ENCODE measurements at regions not wholly inside any gene's neighbourhood (a gene's known extent, or its start where the extent isn't known, plus 50 kb on each side); places are given as distances from the start of the nearest gene placed in this dataset.
"Not testable (repeated sequence)": the region's sequence is repeated elsewhere in the genome, so short reads cannot be mapped to it uniquely, and the experiment has no call there.

DNA sequence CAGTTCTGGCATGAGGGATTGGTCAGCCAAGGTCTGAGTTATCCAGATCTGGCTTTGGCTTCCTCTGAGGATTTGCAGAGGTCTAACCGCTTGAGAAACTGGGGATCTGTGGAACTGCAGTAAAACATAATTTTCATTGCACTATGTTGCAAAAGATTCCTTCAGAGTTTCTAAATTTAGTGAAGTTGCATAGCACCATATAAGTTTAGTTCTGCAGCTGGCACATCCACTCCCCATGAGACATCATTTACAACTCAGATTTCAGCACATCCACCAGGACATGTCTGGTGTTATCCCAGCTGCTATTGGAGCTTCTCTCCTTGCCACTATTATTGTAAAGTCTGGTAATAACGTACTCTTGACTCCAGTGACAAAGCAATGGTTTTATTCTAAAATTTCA is 181.5 kb downstream of the CWF19L2 start:
- H3K27ac Mint-ChIP-seq (ENCODE audit: low read depth), result no peak overlapping the region
- no peaks in the 10 kb centered on the region for H3K27me3 Mint-ChIP-seq
- DNase-seq (ENCODE audit: low spot score in 2 of 2), result no peak
- H3K9me3 Mint-ChIP-seq, result peaks cover 6% of the 10 kb centered on the region
- no peak for ATAC-seq (replicated peaks; ENCODE audit: extremely low read depth, poor library complexity, severe bottlenecking)
- no peak overlapping the region for H3K4me3 Mint-ChIP-seq
- no peaks in the 10 kb centered on the region for H3K36me3 Mint-ChIP-seq (ENCODE audit: insufficient read depth)
- no peaks in the 10 kb centered on the region for H3K4me1 Mint-ChIP-seq

DNA sequence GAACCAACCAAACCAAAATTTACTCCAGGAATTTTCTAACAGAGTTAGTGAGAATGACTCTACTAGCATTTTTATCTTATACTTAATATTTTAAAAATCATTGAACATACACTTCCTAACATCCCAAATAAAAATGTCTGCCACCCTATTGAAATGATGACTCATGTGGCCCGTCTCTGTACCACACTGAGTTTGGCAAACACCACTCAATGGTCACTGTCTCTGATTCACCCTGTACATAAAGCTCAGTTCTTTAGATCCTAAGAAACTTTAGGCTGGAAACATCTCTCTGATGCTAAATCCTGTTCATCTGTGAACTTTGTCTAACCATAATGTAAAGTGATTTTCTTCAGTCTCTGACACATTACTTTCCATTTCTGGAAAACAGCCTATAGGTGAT is 182.0 kb downstream of the CWF19L2 start:
- Mint-ChIP-seq H3K36me3 (ENCODE audit: insufficient read depth) (no peaks in the 10 kb centered on the region), H3K27me3 (no peaks in the 10 kb centered on the region), H3K27ac (ENCODE audit: low read depth) (no peak overlapping the region), H3K4me3 (no peak overlapping the region), H3K9me3 (peaks cover 6% of the 10 kb centered on the region), H3K4me1 (no peaks in the 10 kb centered on the region)
- no peak for ATAC-seq (replicated peaks; ENCODE audit: extremely low read depth, poor library complexity, severe bottlenecking)
- no peak for DNase-seq (ENCODE audit: low spot score in 2 of 2)

DNA sequence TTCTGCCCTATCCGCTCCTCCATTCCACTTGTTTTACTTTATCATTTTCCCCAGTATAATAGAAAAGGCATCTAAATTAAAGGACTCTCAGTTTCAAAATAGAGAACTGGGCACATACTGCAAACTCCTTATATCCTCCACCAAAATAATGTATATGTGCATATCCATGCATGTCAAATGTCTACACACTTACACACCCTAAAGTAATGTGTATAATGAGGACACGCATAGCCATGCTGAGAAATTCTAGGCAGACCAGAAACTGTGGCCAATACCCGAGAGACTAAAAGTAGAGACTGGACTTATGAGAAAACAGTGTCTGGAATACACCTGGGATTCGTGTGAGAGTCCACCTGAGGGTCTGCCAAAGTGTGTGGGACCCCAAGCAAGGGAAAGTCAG is 183.5 kb downstream of the CWF19L2 start:
- H3K27me3 Mint-ChIP-seq, result no peaks in the 10 kb centered on the region
- DNase-seq (ENCODE audit: low spot score in 2 of 2) (no peak), ATAC-seq (replicated peaks; ENCODE audit: extremely low read depth, poor library complexity, severe bottlenecking) (no peak)
- no peaks in the 10 kb centered on the region for H3K4me1 Mint-ChIP-seq
- peaks cover 6% of the 10 kb centered on the region for H3K9me3 Mint-ChIP-seq
- H3K4me3 Mint-ChIP-seq, result no peak overlapping the region
- no peaks in the 10 kb centered on the region for H3K36me3 Mint-ChIP-seq (ENCODE audit: insufficient read depth)
- H3K27ac Mint-ChIP-seq (ENCODE audit: low read depth), result no peak overlapping the region

DNA sequence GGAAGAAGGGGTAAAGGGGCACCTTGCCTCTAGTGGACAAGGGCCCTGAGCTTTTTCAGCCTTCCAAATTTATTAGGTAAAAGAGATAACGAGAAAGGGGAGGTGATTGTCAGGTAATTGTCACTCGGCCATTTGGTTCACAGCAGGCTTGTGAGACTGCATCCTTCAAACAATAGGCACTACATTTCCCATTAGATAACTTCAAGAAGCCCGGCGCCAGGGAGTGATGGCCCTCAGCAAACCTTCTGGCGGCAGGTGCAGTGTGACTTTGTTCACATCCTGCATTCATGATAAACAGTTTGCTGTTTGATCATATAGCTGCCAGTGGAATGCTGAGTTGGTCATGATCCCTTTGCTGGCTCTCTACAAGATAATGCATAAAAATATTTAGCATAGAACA is 185.1 kb downstream of the CWF19L2 start:
- Mint-ChIP-seq H3K27ac (ENCODE audit: low read depth) (no peak overlapping the region), H3K9me3 (no peaks in the 10 kb centered on the region), H3K36me3 (ENCODE audit: insufficient read depth) (no peaks in the 10 kb centered on the region), H3K4me3 (no peak overlapping the region), H3K27me3 (no peaks in the 10 kb centered on the region), H3K4me1 (no peaks in the 10 kb centered on the region)
- DNase-seq (ENCODE audit: low spot score in 2 of 2) (no peak), ATAC-seq (replicated peaks; ENCODE audit: extremely low read depth, poor library complexity, severe bottlenecking) (no peak)

DNA sequence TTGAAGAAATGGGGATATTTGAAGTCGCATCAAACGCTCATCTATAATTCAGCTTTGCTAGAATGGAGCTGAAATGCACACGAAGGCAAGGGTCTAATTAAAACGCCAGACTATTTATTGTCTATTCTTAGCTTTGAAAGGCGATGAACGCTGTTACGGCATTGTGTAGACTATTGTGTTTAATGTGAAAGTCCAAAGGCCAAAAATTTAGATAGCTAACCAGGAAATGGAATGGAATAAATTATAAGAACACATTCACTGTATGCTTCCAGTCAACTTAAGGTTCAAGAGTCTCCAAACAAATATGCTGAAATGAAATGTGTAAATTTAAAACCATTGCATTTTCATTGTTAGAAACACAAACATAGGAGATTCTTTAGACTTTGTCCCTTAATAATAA is 186.2 kb downstream of the CWF19L2 start:
- H3K27ac Mint-ChIP-seq (ENCODE audit: low read depth), result no peak overlapping the region

DNA sequence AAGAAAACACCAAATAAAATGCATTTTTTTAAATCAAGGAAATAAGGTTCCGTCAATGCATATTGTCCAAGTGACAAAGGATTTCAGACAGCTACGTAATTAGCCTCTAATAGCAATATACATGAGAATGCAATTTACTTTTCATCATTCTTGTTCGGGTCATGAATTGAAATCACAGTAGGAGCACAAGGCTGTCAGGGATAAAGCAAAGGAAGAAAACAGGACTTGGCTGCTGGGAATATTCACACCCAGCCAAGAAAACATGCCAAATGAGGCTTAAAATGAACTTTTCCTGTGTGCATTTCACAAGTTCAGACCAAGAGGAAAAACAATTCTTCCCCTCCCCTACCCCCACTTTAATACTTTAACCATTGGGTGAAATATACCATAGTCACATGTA is 188.6 kb downstream of the CWF19L2 start:
- Mint-ChIP-seq H3K27ac (ENCODE audit: low read depth) (no peak overlapping the region), H3K4me1 (no peaks in the 10 kb centered on the region), H3K27me3 (no peaks in the 10 kb centered on the region), H3K9me3 (no peaks in the 10 kb centered on the region), H3K4me3 (no peak overlapping the region), H3K36me3 (ENCODE audit: insufficient read depth) (peaks cover 1% of the 10 kb centered on the region)
- ATAC-seq (replicated peaks; ENCODE audit: extremely low read depth, poor library complexity, severe bottlenecking), result no peak
- no peak for DNase-seq (ENCODE audit: low spot score in 2 of 2)

More for the DNA sequence above, 186.2 kb downstream of the CWF19L2 start:
- H3K4me1 Mint-ChIP-seq, result no peaks in the 10 kb centered on the region
- H3K9me3 Mint-ChIP-seq, result no peaks in the 10 kb centered on the region
- no peaks in the 10 kb centered on the region for H3K36me3 Mint-ChIP-seq (ENCODE audit: insufficient read depth)
- ATAC-seq (replicated peaks; ENCODE audit: extremely low read depth, poor library complexity, severe bottlenecking), result no peak
- H3K4me3 Mint-ChIP-seq, result no peak overlapping the region
- DNase-seq (ENCODE audit: low spot score in 2 of 2), result no peak
- no peaks in the 10 kb centered on the region for H3K27me3 Mint-ChIP-seq

DNA sequence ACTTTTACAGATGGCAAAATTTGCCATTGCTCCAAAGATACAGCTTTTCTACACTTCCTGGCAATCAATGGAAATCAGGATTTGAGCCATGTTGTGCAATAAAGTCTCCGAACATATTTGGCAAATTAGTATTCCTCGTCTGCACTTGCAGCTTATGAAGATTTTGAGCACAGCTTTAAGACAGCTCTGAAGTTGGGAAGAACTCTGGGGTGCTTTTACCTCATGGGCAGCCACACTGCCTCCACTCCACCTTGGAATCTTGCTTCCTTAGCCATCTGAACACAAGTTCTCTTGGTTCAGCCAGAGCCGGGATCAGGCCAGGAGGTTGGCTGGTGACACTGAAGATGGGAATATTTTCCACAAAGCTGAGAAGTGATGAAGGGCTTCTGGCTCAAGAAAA is 191.2 kb downstream of the CWF19L2 start:
- H3K9me3 Mint-ChIP-seq, result no peaks in the 10 kb centered on the region
- no peaks in the 10 kb centered on the region for H3K27me3 Mint-ChIP-seq

DNA sequence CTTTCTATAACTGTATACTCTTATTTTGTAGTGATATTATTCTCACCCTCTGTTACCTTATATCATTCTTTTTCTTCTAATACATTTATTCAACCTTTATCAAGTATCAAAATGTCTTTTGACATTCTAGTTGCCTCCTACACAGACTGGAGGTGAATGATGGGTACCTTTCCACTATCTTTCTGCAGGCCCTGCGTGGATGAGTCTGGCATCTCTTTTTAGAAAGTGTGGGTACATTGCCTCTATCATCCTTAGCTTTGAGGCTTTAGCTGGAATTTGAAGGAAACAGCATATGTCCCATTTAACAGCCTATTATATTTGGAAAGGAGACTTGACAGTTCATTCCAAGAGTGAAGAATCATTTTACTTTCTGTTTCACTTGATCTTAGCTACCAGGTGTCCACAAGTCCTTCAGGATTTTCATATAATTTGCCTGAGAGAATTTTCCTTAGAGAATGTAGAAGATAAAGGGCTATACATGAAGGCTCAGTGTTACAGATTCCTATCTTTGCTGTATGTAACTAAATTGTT is 192.0 kb downstream of the CWF19L2 start:
- peaks cover under 1% of the 10 kb centered on the region for H3K27me3 Mint-ChIP-seq
- no peak overlapping the region for H3K27ac Mint-ChIP-seq (ENCODE audit: low read depth)
- ATAC-seq (replicated peaks; ENCODE audit: extremely low read depth, poor library complexity, severe bottlenecking), result no peak
- no peaks in the 10 kb centered on the region for H3K9me3 Mint-ChIP-seq
- H3K4me1 Mint-ChIP-seq, result no peaks in the 10 kb centered on the region
- H3K4me3 Mint-ChIP-seq, result no peak overlapping the region
- DNase-seq (ENCODE audit: low spot score in 2 of 2), result no peak
- H3K36me3 Mint-ChIP-seq (ENCODE audit: insufficient read depth), result peaks cover 1% of the 10 kb centered on the region

More for the DNA sequence above, 191.2 kb downstream of the CWF19L2 start:
- Mint-ChIP-seq H3K4me1 (no peaks in the 10 kb centered on the region), H3K27ac (ENCODE audit: low read depth) (no peak overlapping the region), H3K36me3 (ENCODE audit: insufficient read depth) (peaks cover 1% of the 10 kb centered on the region), H3K4me3 (no peak overlapping the region)
- no peak for ATAC-seq (replicated peaks; ENCODE audit: extremely low read depth, poor library complexity, severe bottlenecking)
- DNase-seq (ENCODE audit: low spot score in 2 of 2), result no peak

DNA sequence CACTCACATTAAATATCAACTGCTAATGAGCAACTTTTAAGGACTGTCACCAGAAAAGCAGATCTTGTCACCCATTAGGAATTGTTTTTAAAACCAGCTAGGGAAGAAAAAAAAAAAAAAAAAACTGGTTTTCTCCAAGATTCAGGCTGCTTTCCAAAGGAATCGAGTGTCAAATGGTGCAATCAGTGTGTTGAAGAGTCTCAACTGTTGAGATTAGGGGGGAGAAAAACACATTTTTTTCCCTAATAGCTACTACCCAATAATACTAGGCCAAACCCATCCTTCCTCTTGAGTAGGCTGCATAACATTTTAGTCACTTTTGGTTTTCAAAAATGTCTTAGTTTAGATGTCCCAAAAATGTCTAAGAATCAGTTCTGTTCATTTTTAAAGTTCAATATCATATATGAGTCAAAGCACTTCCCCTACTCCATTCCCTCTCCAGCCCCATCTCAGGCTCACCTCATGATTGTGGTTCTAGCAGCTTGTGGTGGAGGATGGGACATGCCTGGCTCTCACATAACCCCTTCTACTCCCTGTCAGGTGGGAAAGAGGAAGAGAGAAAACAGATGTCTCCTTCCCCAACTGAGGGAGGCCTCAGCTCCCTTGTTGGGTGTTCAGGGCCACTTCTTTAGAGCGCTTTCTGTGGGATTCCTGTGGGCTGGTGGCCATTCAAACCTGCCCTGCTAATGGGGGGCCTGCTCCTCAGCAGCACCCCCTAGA is 193.6 kb downstream of the CWF19L2 start:
- H3K36me3 Mint-ChIP-seq (ENCODE audit: insufficient read depth), result peaks cover 1% of the 10 kb centered on the region
- ATAC-seq (replicated peaks; ENCODE audit: extremely low read depth, poor library complexity, severe bottlenecking), result no peak
- DNase-seq (ENCODE audit: low spot score in 2 of 2), result no peak
- peaks cover 13% of the 10 kb centered on the region for H3K27me3 Mint-ChIP-seq
- H3K4me1 Mint-ChIP-seq, result no peaks in the 10 kb centered on the region
- H3K4me3 Mint-ChIP-seq, result no peak overlapping the region
- no peak overlapping the region for H3K27ac Mint-ChIP-seq (ENCODE audit: low read depth)
- H3K9me3 Mint-ChIP-seq, result no peaks in the 10 kb centered on the region

DNA sequence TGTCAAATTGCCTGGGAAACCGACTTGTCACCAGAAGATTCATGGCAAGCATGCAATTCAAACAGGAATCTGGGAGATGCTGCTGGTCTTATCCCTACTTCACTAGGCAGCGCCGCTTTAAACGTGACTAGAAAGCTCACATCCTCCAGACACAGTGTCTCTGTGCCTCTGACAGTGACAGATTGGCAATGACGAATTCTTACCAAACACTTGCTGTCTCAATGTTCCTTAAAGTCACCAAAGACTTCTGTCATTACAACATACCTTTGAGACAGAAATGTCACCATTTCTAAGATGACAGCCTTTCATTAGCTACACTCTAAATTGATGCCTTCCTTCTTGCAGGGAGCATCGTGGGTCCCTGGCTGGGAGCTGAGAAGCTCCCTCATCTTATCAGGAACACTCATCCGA is 197.8 kb downstream of the CWF19L2 start:
- no peak overlapping the region for H3K4me3 Mint-ChIP-seq
- no peaks in the 10 kb centered on the region for H3K4me1 Mint-ChIP-seq
- no peak overlapping the region for H3K27ac Mint-ChIP-seq (ENCODE audit: low read depth)
- H3K9me3 Mint-ChIP-seq, result no peaks in the 10 kb centered on the region
- H3K27me3 Mint-ChIP-seq, result peaks cover 39% of the 10 kb centered on the region
- ATAC-seq (replicated peaks; ENCODE audit: extremely low read depth, poor library complexity, severe bottlenecking) (no peak), DNase-seq (ENCODE audit: low spot score in 2 of 2) (no peak)
- peaks cover 3% of the 10 kb centered on the region for H3K36me3 Mint-ChIP-seq (ENCODE audit: insufficient read depth)

DNA sequence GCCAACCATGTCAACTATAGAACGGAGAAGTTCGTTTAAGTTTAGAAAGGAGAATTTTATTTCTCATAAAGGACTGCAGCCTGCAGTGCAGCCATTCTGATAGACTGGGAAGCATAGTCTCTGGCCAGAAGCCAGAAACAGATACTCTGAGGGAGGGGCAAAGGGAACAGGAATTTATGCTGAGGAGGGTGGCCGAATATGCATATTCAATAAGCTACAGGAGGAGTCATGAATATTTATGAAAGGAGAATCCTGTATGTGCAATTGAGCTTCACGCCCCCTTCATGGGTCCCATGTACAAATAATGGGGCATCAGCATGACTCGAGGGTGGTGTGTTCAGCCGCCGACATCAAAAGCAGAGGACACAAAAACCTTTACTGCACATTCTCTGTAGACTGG is 199.9 kb downstream of the CWF19L2 start:
- H3K36me3 Mint-ChIP-seq (ENCODE audit: insufficient read depth), result peaks cover 2% of the 10 kb centered on the region
- ATAC-seq (replicated peaks; ENCODE audit: extremely low read depth, poor library complexity, severe bottlenecking) (no peak), DNase-seq (ENCODE audit: low spot score in 2 of 2) (no peak)
- no peaks in the 10 kb centered on the region for H3K4me1 Mint-ChIP-seq
- peaks cover 58% of the 10 kb centered on the region for H3K27me3 Mint-ChIP-seq
- H3K27ac Mint-ChIP-seq (ENCODE audit: low read depth), result no peak overlapping the region
- no peak overlapping the region for H3K4me3 Mint-ChIP-seq
- H3K9me3 Mint-ChIP-seq, result no peaks in the 10 kb centered on the region

DNA sequence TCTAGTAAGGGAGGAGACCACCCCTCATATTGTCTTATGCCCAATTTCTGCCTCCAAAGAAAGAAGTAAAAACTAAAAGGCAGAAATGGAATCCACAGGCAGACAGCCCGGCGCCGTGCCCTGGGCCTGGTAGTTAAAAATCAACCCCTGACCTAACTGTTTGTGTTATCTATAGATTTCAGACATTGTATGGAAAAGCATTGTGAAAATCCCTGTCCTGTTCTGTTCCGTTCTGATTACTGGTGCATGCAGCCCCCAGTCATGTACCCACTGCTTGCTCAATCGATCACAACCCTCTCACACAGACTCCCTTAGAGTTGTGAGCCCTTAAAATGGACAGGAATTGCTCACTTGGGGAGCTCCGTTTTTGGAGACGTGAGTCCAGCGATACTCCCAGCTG is 204.0 kb downstream of the CWF19L2 start:
- ATAC-seq (replicated peaks; ENCODE audit: extremely low read depth, poor library complexity, severe bottlenecking); DNase-seq (ENCODE audit: low spot score in 2 of 2); H3K36me3 Mint-ChIP-seq (ENCODE audit: insufficient read depth); H3K9me3 Mint-ChIP-seq; H3K27ac Mint-ChIP-seq (ENCODE audit: low read depth); H3K4me1 Mint-ChIP-seq; H3K4me3 Mint-ChIP-seq: not testable (repeated sequence)
- peaks cover 41% of the 10 kb centered on the region for H3K27me3 Mint-ChIP-seq

DNA sequence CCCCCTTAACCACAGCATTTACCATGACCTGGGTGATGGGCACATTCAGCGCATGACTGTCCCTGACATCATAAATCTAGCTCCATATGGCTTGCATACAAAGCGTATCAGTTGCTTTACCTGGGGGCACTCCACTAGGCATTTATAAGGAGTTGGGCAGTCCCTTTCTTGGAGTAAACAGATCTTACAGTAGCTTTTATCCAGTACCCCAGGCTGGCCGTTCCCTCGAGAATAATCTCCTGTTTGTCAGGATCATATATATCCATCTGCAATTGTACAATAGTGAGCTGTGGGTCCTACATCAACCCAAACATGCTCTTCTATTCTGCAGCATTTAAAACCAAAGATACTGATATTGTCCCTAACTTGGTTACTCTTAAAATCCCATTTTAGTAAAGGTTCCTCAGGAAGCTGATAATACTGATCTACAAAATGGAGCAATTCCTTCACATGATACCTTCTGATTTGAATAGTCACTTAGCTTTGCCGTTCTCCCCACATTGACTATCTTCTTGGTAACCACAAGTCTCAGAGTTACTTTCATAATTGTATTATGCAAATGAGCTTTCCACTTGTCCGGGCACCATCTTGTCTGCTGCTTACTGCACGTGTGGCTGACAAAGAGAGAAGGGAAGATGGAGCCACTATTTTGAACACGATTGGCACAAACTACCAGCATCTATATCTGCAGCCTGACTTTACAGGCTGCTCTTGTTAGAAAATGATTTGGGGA is 205.0 kb downstream of the CWF19L2 start:
- ATAC-seq (replicated peaks; ENCODE audit: extremely low read depth, poor library complexity, severe bottlenecking) (no peak), DNase-seq (ENCODE audit: low spot score in 2 of 2) (no peak)
- H3K9me3 Mint-ChIP-seq, result no peaks in the 10 kb centered on the region
- peaks cover 2% of the 10 kb centered on the region for H3K36me3 Mint-ChIP-seq (ENCODE audit: insufficient read depth)
- peaks cover 30% of the 10 kb centered on the region for H3K27me3 Mint-ChIP-seq
- no peaks in the 10 kb centered on the region for H3K4me1 Mint-ChIP-seq
- no peak overlapping the region for H3K4me3 Mint-ChIP-seq
- no peak overlapping the region for H3K27ac Mint-ChIP-seq (ENCODE audit: low read depth)
